ENCODE measurements at regions not wholly inside any gene's neighbourhood (a gene's known extent, or its start where the extent isn't known, plus 50 kb on each side); places are given as distances from the start of the nearest gene placed in this dataset.
"Not testable (repeated sequence)": the region's sequence is repeated elsewhere in the genome, so short reads cannot be mapped to it uniquely, and the experiment has no call there.

GRCh38 chrX:34404386-34405070 is 252.6 kb downstream of the TMEM47 start:
- no peak for DNase-seq (ENCODE audit: low read depth, low spot score)

- no peak for DNase-seq (ENCODE audit: low read depth, low spot score)
These were observed 255.7 kb downstream of the TMEM47 start for GRCh38 chrX:34401411-34401810.

GRCh38 chrX:34382416-34382815 is 250.3 kb upstream of the FAM47A start:
- no peak for DNase-seq (ENCODE audit: low read depth, low spot score)

- no peak for DNase-seq (ENCODE audit: low read depth, low spot score)
These were observed 249.1 kb upstream of the FAM47A start for GRCh38 chrX:34381241-34381640.

- DNase-seq (ENCODE audit: low read depth, low spot score), result no peak
These were observed 247.8 kb upstream of the FAM47A start for GRCh38 chrX:34379891-34380290.

- no peak for DNase-seq (ENCODE audit: low read depth, low spot score)
These were observed 245.5 kb upstream of the FAM47A start for GRCh38 chrX:34377645-34378044.

GRCh38 chrX:34371754-34372153 is 239.6 kb upstream of the FAM47A start:
- no peak for DNase-seq (ENCODE audit: low read depth, low spot score)

GRCh38 chrX:34365471-34365870 is 233.4 kb upstream of the FAM47A start:
- DNase-seq (ENCODE audit: low read depth, low spot score), result peak; percentile 1

GRCh38 chrX:34350561-34351335 is 218.6 kb upstream of the FAM47A start:
- DNase-seq (ENCODE audit: low read depth, low spot score), result no peak

GRCh38 chrX:34343001-34343400 is 210.9 kb upstream of the FAM47A start:
- no peak for DNase-seq (ENCODE audit: low read depth, low spot score)

- no peak for DNase-seq (ENCODE audit: low read depth, low spot score)
These were observed 209.7 kb upstream of the FAM47A start for GRCh38 chrX:34341814-34342213.

- no peak for DNase-seq (ENCODE audit: low read depth, low spot score)
These were observed 209.1 kb upstream of the FAM47A start for GRCh38 chrX:34341258-34341657.

GRCh38 chrX:34338046-34338445 is 205.9 kb upstream of the FAM47A start:
- no peak for DNase-seq (ENCODE audit: low read depth, low spot score)

GRCh38 chrX:34335376-34335775 is 203.3 kb upstream of the FAM47A start:
- DNase-seq (ENCODE audit: low read depth, low spot score), result not testable (repeated sequence)

- DNase-seq (ENCODE audit: low read depth, low spot score), result no peak
These were observed 200.2 kb upstream of the FAM47A start for GRCh38 chrX:34332334-34332733.

- DNase-seq (ENCODE audit: low read depth, low spot score), result no peak
These were observed 193.3 kb upstream of the FAM47A start for GRCh38 chrX:34325460-34325859.

- DNase-seq (ENCODE audit: low read depth, low spot score), result not testable (repeated sequence)
These were observed 188.3 kb upstream of the FAM47A start for GRCh38 chrX:34320424-34320823.

- DNase-seq (ENCODE audit: low read depth, low spot score), result peak; percentile 7
These were observed 168.8 kb upstream of the FAM47A start for GRCh38 chrX:34300871-34301270.

GRCh38 chrX:34299451-34299967 is 167.4 kb upstream of the FAM47A start:
- no peak for DNase-seq (ENCODE audit: low read depth, low spot score)

GRCh38 chrX:34294665-34295064 is 162.6 kb upstream of the FAM47A start:
- DNase-seq (ENCODE audit: low read depth, low spot score), result no peak

GRCh38 chrX:34288782-34289181 is 156.7 kb upstream of the FAM47A start:
- no peak for DNase-seq (ENCODE audit: low read depth, low spot score)

GRCh38 chrX:34279866-34280560 is 147.9 kb upstream of the FAM47A start:
- no peak for DNase-seq (ENCODE audit: low read depth, low spot score)
